ENCODE measurements at regions not wholly inside any gene's neighbourhood (a gene's known extent, or its start where the extent isn't known, plus 50 kb on each side); places are given as distances from the start of the nearest gene placed in this dataset.

- Histone ChIP-seq H3K9me3 (ENCODE audit: insufficient read depth, low read depth, low read length) (no peaks in the 10 kb centered on the region), H3K79me2 (ENCODE audit: insufficient read depth, low read length) (no peaks in the 10 kb centered on the region), H2AFZ (ENCODE audit: low read depth, low read length) (no peak overlapping the region), H3K4me3 (ENCODE audit: insufficient read depth, low read depth, low read length) (no peak overlapping the region), H3K27ac (ENCODE audit: low read depth, low read length) (no peak overlapping the region), H3K4me2 (ENCODE audit: low read length) (no peak overlapping the region), H3K9ac (ENCODE audit: low read length) (no peak overlapping the region), H3K27me3 (ENCODE audit: insufficient read depth, low read length) (no peaks in the 10 kb centered on the region), H3K4me1 (ENCODE audit: insufficient read depth, low read length) (no peaks in the 10 kb centered on the region), H3K36me3 (ENCODE audit: insufficient read depth, low read length) (no peaks in the 10 kb centered on the region), H4K20me1 (ENCODE audit: insufficient read depth, low read length) (no peaks in the 10 kb centered on the region)
- H3K4me3 Mint-ChIP-seq (ENCODE audit: unreplicated experiment), result no peak overlapping the region
- TF ChIP-seq CTCF (IDR thresholded peaks at IDR 0.05; ENCODE audit: insufficient read depth, low read depth, low read length), result no peak
- no peak for TF ChIP-seq EZH2 (IDR thresholded peaks at IDR 0.05; ENCODE audit: insufficient read depth, low read length)
- no peaks in the 10 kb centered on the region for H3K27me3 Mint-ChIP-seq (ENCODE audit: low read depth, unreplicated experiment)
- peaks cover 7% of the 10 kb centered on the region for H3K4me1 Mint-ChIP-seq (ENCODE audit: low read depth, unreplicated experiment)
- FAIRE-seq (no peak), DNase-seq (ENCODE audit: low read depth) (peak; percentile 3)
- no peak overlapping the region for H3K27ac Mint-ChIP-seq (ENCODE audit: unreplicated experiment)
- H3K36me3 Mint-ChIP-seq (ENCODE audit: low read depth, unreplicated experiment), result no peaks in the 10 kb centered on the region
- no peaks in the 10 kb centered on the region for H3K9me3 Mint-ChIP-seq (ENCODE audit: unreplicated experiment)
These were observed 75.0 kb upstream of the DPT start for GRCh38 chr1:168803806-168804510.

- Histone ChIP-seq H3K36me3 (ENCODE audit: insufficient read depth, low read length) (no peaks in the 10 kb centered on the region), H3K4me3 (ENCODE audit: insufficient read depth, low read depth, low read length) (no peak overlapping the region), H3K79me2 (ENCODE audit: insufficient read depth, low read length) (no peaks in the 10 kb centered on the region), H3K4me2 (ENCODE audit: low read length) (no peak overlapping the region), H2AFZ (ENCODE audit: low read depth, low read length) (no peak overlapping the region), H3K4me1 (ENCODE audit: insufficient read depth, low read length) (no peaks in the 10 kb centered on the region), H3K9me3 (ENCODE audit: insufficient read depth, low read depth, low read length) (no peaks in the 10 kb centered on the region), H3K27me3 (ENCODE audit: insufficient read depth, low read length) (no peaks in the 10 kb centered on the region), H3K9ac (ENCODE audit: low read length) (no peak overlapping the region), H4K20me1 (ENCODE audit: insufficient read depth, low read length) (no peaks in the 10 kb centered on the region), H3K27ac (ENCODE audit: low read depth, low read length) (no peak overlapping the region)
- Mint-ChIP-seq H3K4me1 (ENCODE audit: low read depth, unreplicated experiment) (peaks cover 10% of the 10 kb centered on the region), H3K36me3 (ENCODE audit: low read depth, unreplicated experiment) (no peaks in the 10 kb centered on the region), H3K27ac (ENCODE audit: unreplicated experiment) (no peak overlapping the region), H3K9me3 (ENCODE audit: unreplicated experiment) (no peaks in the 10 kb centered on the region), H3K4me3 (ENCODE audit: unreplicated experiment) (no peak overlapping the region), H3K27me3 (ENCODE audit: low read depth, unreplicated experiment) (no peaks in the 10 kb centered on the region)
- no peak for FAIRE-seq
- no peak for DNase-seq (ENCODE audit: low read depth)
- TF ChIP-seq EZH2 (IDR thresholded peaks at IDR 0.05; ENCODE audit: insufficient read depth, low read length) (no peak), CTCF (IDR thresholded peaks at IDR 0.05; ENCODE audit: insufficient read depth, low read depth, low read length) (no peak)
These were observed 77.9 kb upstream of the DPT start for GRCh38 chr1:168806952-168807351.

GRCh38 chr1:168811176-168811575 lies 82.2 kb upstream of the DPT start:
- TF ChIP-seq EZH2 (IDR thresholded peaks at IDR 0.05; ENCODE audit: insufficient read depth, low read length) (no peak), CTCF (IDR thresholded peaks at IDR 0.05; ENCODE audit: insufficient read depth, low read depth, low read length) (no peak)
- no peak overlapping the region for H3K4me3 Mint-ChIP-seq (ENCODE audit: unreplicated experiment)
- no peak for DNase-seq (ENCODE audit: low read depth)

More at GRCh38 chr1:168811176-168811575, 82.2 kb upstream of the DPT start:
- Mint-ChIP-seq H3K4me1 (ENCODE audit: low read depth, unreplicated experiment) (peaks cover 3% of the 10 kb centered on the region), H3K27ac (ENCODE audit: unreplicated experiment) (peak overlapping the region; percentile 75), H3K36me3 (ENCODE audit: low read depth, unreplicated experiment) (no peaks in the 10 kb centered on the region), H3K27me3 (ENCODE audit: low read depth, unreplicated experiment) (no peaks in the 10 kb centered on the region), H3K9me3 (ENCODE audit: unreplicated experiment) (no peaks in the 10 kb centered on the region)
- no peaks in the 10 kb centered on the region for H3K27me3 ChIP-seq (ENCODE audit: insufficient read depth, low read length)
- H2AFZ ChIP-seq (ENCODE audit: low read depth, low read length), result no peak overlapping the region
- H3K9ac ChIP-seq (ENCODE audit: low read length), result no peak overlapping the region
- H4K20me1 ChIP-seq (ENCODE audit: insufficient read depth, low read length), result no peaks in the 10 kb centered on the region
- no peak overlapping the region for H3K4me3 ChIP-seq (ENCODE audit: insufficient read depth, low read depth, low read length)
- no peak overlapping the region for H3K27ac ChIP-seq (ENCODE audit: low read depth, low read length)
- no peak overlapping the region for H3K4me2 ChIP-seq (ENCODE audit: low read length)
- no peaks in the 10 kb centered on the region for H3K9me3 ChIP-seq (ENCODE audit: insufficient read depth, low read depth, low read length)
- H3K79me2 ChIP-seq (ENCODE audit: insufficient read depth, low read length), result no peaks in the 10 kb centered on the region
- no peaks in the 10 kb centered on the region for H3K4me1 ChIP-seq (ENCODE audit: insufficient read depth, low read length)
- H3K36me3 ChIP-seq (ENCODE audit: insufficient read depth, low read length), result no peaks in the 10 kb centered on the region
- FAIRE-seq, result no peak

All from astrocyte (in vitro differentiated cells and primary cell).